HFFc6 (cell line): ENCODE measurements at regions not wholly inside any gene's neighbourhood (a gene's known extent, or its start where the extent isn't known, plus 50 kb on each side); places are given as distances from the start of the nearest gene placed in this dataset.

Experiments
- DNase-seq: peaks from one replicate; pipeline ENCODE4 v3.0.0-alpha.2; 2018
- H3K27ac Mint-ChIP-seq: 2 replicates; pipeline ENCODE4 v1.8.0; 2020; ENCODE audit warnings: mild to moderate bottlenecking, mixed read lengths
- H3K27me3 Mint-ChIP-seq: 2 replicates; pipeline ENCODE4 v1.8.0; 2021; ENCODE audit warnings: mild to moderate bottlenecking, moderate library complexity, mixed read lengths; ENCODE audit not compliant: insufficient read depth
- H3K36me3 Mint-ChIP-seq: 2 replicates; pipeline ENCODE4 v1.8.0; 2021; ENCODE audit warnings: low read depth, mixed read lengths
- H3K4me1 Mint-ChIP-seq: 2 replicates; pipeline ENCODE4 v1.8.0; 2020; ENCODE audit warnings: low read depth, mixed read lengths
- H3K4me3 Mint-ChIP-seq: 2 replicates; pipeline ENCODE4 v1.8.0; 2020; ENCODE audit warnings: mild to moderate bottlenecking, moderate library complexity, mixed read lengths
- H3K9me3 Mint-ChIP-seq: 2 replicates; pipeline ENCODE4 v1.8.0; 2020; ENCODE audit warnings: mild to moderate bottlenecking, mixed read lengths
- TF ChIP-seq, protein P1 (sequence below): fragments of 200-600 bp; sonication (generic); IDR thresholded peaks from 2 replicates; pipeline ENCODE4 v1.5.0; 2021; ENCODE audit warnings: antibody characterized with exemption, mild to moderate bottlenecking

GRCh38 chr2:241937297-241937696 is 67.8 kb downstream of the RTP5 start:
- no peak for DNase-seq
- Mint-ChIP-seq H3K27ac (no peak overlapping the region), H3K4me1 (peaks cover 30% of the 10 kb centered on the region), H3K9me3 (peaks cover 8% of the 10 kb centered on the region), H3K4me3 (no peak overlapping the region), H3K36me3 (0 out of 2 replicates have a peak, but pooled peaks cover 10% of the 10 kb centered on the region), H3K27me3 (peaks cover 6% of the 10 kb centered on the region; the same call in 1 of the 2 replicates)
- TF ChIP-seq, protein P1, sequence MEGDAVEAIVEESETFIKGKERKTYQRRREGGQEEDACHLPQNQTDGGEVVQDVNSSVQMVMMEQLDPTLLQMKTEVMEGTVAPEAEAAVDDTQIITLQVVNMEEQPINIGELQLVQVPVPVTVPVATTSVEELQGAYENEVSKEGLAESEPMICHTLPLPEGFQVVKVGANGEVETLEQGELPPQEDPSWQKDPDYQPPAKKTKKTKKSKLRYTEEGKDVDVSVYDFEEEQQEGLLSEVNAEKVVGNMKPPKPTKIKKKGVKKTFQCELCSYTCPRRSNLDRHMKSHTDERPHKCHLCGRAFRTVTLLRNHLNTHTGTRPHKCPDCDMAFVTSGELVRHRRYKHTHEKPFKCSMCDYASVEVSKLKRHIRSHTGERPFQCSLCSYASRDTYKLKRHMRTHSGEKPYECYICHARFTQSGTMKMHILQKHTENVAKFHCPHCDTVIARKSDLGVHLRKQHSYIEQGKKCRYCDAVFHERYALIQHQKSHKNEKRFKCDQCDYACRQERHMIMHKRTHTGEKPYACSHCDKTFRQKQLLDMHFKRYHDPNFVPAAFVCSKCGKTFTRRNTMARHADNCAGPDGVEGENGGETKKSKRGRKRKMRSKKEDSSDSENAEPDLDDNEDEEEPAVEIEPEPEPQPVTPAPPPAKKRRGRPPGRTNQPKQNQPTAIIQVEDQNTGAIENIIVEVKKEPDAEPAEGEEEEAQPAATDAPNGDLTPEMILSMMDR: no peak

- no peak overlapping the region for H3K27ac Mint-ChIP-seq
- 0 out of 2 replicates have a peak, but pooled peaks cover 10% of the 10 kb centered on the region for H3K36me3 Mint-ChIP-seq
- DNase-seq: no peak
- peaks cover 16% of the 10 kb centered on the region for H3K4me1 Mint-ChIP-seq
- H3K27me3 Mint-ChIP-seq: peaks cover 11% of the 10 kb centered on the region
- TF ChIP-seq, protein P1: no peak
- peaks cover 8% of the 10 kb centered on the region for H3K9me3 Mint-ChIP-seq
- no peak overlapping the region for H3K4me3 Mint-ChIP-seq
These were observed 70.0 kb downstream of the RTP5 start for GRCh38 chr2:241939541-241939940.

DNA sequence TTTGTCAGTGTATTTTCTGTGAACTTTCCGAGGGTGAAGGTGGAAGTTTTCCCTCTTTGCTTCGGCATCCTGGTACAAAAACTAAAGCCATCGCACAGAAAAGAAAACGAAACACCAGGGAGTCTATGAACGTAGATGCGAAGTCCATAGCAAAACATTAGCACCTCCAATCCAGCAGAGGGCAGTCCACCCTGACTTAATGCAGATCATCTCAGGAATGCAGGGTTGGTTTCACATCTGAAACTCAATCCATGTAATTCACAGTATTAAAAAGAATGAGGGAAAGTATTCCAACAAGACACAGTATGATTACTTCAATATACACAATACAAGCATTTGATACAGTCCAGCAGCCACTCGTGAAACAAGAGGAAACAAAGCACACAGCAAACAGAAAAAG is 70.8 kb downstream of the RTP5 start:
- TF ChIP-seq, protein P1: peak; percentile 69
- H3K36me3 Mint-ChIP-seq: 0 out of 2 replicates have a peak, but pooled peaks cover 10% of the 10 kb centered on the region
- no peak overlapping the region for H3K4me3 Mint-ChIP-seq
- DNase-seq: no peak
- H3K27me3 Mint-ChIP-seq: peaks cover 11% of the 10 kb centered on the region
- H3K27ac Mint-ChIP-seq: no peak overlapping the region
- peaks cover 8% of the 10 kb centered on the region for H3K9me3 Mint-ChIP-seq
- peaks cover 8% of the 10 kb centered on the region for H3K4me1 Mint-ChIP-seq

DNA sequence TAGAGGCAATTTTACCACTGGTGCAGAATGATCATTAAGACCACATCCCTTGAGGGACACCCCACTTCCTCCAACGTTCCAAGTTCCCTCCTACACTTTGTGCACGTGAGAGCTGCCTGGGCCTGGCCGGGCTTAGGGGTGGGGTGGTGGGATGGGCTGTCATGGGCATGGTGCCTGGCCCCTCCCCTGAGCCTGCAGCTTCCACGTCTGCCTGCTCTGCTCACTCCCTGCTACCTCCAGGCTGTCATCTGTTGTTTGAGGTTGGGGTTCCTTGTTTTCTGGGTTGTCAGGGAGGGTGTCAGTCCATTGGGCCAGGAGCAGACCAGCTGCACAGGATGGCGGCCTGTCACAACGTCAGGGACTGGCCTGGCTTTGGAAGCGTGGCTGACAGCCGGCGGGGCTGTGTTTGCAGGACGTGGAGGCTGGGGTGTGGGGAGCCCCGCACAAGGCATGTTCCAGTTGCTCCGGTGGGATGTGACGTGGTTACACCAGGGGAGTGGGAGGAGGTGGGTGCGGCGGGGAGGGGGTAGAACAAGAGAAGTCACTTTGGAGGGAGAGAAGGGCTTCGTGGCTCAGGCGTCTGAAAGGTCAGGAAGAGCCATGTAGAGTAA is 72.3 kb downstream of the RTP5 start:
- Mint-ChIP-seq H3K27me3 (peaks cover 11% of the 10 kb centered on the region), H3K36me3 (peaks cover 13% of the 10 kb centered on the region; the same call in 1 of the 2 replicates), H3K4me1 (no peaks in the 10 kb centered on the region), H3K9me3 (peaks cover 8% of the 10 kb centered on the region), H3K27ac (no peak overlapping the region), H3K4me3 (no peak overlapping the region)
- DNase-seq: no peak
- TF ChIP-seq, protein P1: no peak

GRCh38 chr2:241942416-241943208 is 73.1 kb downstream of the RTP5 start:
- peaks cover 11% of the 10 kb centered on the region for H3K27me3 Mint-ChIP-seq
- TF ChIP-seq, protein P1: no peak
- DNase-seq: no peak

More at GRCh38 chr2:241942416-241943208, 73.1 kb downstream of the RTP5 start:
- H3K36me3 Mint-ChIP-seq: peaks cover 13% of the 10 kb centered on the region; the same call in 1 of the 2 replicates
- H3K4me3 Mint-ChIP-seq: no peak overlapping the region
- no peak overlapping the region for H3K27ac Mint-ChIP-seq
- no peaks in the 10 kb centered on the region for H3K4me1 Mint-ChIP-seq
- H3K9me3 Mint-ChIP-seq: peaks cover 8% of the 10 kb centered on the region
